ENCODE measurements at regions not wholly inside any gene's neighbourhood (a gene's known extent, or its start where the extent isn't known, plus 50 kb on each side); places are given as distances from the start of the nearest gene placed in this dataset.

DNA sequence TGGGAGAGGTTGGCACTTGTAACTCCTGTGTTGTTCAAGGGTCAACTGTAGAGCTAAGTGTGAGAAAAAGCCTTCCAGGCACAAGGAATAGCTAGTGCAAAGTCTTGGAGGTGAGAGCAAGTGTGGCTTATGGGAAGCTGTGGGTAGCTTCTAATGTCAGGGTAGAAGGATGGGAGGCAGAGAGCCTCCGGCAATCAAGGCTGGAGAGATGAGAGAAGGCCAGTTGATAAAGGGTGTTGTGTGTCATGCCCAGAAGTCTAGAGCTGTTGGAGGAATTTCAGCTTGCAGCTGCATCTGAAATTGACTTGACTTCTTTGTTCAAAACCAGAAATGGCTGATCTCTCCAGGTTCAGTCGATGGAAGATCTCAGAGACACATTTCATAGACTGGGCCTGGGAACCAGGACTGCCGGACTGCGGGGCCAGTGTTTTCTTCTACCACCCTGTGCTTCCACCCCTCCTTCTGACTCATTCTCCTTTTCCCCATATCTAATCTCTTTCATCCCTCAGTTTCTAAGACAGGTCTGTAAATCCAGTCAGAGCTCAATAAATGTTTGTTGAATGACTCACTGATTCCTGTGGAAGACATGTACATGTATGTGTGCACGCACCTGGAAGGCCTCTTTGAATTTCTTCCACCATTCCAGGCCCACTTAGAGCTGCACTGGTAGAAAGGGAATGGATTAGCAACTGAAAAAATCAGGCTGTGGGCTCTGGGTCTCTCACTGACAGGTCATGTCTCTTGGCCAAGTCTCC lies 67.8 kb upstream of the KLF4 start:
- no peak for DNase-seq
- H3K4me3 ChIP-seq = no peak overlapping the region
- H3K27ac ChIP-seq = no peak overlapping the region
- H3K9me3 ChIP-seq = no peaks in the 10 kb centered on the region
- no peaks in the 10 kb centered on the region for H3K4me1 ChIP-seq
- WGBS, 2 donors = 91% methylated on average over 5 of the region's 5 CpGs
- intact Hi-C loops (cut with DNase I) = no loop called here
- H3K36me3 ChIP-seq = no peaks in the 10 kb centered on the region
- no peaks in the 10 kb centered on the region for H3K27me3 ChIP-seq
- TF ChIP-seq POLR2A (IDR thresholded peaks at IDR 0.05) = no peak
- TF ChIP-seq, protein P1, sequence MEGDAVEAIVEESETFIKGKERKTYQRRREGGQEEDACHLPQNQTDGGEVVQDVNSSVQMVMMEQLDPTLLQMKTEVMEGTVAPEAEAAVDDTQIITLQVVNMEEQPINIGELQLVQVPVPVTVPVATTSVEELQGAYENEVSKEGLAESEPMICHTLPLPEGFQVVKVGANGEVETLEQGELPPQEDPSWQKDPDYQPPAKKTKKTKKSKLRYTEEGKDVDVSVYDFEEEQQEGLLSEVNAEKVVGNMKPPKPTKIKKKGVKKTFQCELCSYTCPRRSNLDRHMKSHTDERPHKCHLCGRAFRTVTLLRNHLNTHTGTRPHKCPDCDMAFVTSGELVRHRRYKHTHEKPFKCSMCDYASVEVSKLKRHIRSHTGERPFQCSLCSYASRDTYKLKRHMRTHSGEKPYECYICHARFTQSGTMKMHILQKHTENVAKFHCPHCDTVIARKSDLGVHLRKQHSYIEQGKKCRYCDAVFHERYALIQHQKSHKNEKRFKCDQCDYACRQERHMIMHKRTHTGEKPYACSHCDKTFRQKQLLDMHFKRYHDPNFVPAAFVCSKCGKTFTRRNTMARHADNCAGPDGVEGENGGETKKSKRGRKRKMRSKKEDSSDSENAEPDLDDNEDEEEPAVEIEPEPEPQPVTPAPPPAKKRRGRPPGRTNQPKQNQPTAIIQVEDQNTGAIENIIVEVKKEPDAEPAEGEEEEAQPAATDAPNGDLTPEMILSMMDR (IDR thresholded peaks at IDR 0.05) = no peak
- TF ChIP-seq EP300 (IDR thresholded peaks at IDR 0.05) = no peak
- TF ChIP-seq POLR2AphosphoS5 (IDR thresholded peaks at IDR 0.05) = no peak

DNA sequence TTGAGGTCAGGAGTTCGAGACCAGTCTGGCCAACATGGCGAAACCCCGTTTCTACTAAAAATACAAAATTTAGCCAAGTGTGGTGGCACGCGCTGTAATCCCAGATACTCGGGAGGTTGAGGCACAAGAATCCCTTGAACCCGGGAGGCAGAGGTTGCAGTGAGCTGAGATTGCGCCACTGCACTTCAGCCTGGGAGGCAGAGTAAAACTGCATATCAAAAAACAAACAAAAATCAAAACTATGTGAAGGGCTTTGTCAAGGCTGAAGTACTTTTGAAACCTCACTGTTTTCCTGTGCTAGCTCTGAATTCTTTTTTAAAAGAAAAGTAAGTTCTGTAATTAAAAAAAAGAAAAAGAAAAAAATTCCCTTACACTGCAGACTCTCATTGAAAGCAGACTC lies 65.1 kb upstream of the KLF4 start:
- no peak overlapping the region for H3K4me3 ChIP-seq
- H3K27me3 ChIP-seq = no peaks in the 10 kb centered on the region
- no peak overlapping the region for H3K27ac ChIP-seq
- TF ChIP-seq POLR2AphosphoS5 (IDR thresholded peaks at IDR 0.05) (no peak), EP300 (IDR thresholded peaks at IDR 0.05) (no peak), POLR2A (IDR thresholded peaks at IDR 0.05) (no peak)
- TF ChIP-seq, protein P1 (IDR thresholded peaks at IDR 0.05) = no peak
- no peak for DNase-seq
- H3K36me3 ChIP-seq = no peaks in the 10 kb centered on the region
- WGBS, 2 donors = 78 to 88% methylated on average over 8 of the region's 8 CpGs
- no peaks in the 10 kb centered on the region for H3K9me3 ChIP-seq
- no peaks in the 10 kb centered on the region for H3K4me1 ChIP-seq
- intact Hi-C loops (cut with DNase I) = no loop called here

DNA sequence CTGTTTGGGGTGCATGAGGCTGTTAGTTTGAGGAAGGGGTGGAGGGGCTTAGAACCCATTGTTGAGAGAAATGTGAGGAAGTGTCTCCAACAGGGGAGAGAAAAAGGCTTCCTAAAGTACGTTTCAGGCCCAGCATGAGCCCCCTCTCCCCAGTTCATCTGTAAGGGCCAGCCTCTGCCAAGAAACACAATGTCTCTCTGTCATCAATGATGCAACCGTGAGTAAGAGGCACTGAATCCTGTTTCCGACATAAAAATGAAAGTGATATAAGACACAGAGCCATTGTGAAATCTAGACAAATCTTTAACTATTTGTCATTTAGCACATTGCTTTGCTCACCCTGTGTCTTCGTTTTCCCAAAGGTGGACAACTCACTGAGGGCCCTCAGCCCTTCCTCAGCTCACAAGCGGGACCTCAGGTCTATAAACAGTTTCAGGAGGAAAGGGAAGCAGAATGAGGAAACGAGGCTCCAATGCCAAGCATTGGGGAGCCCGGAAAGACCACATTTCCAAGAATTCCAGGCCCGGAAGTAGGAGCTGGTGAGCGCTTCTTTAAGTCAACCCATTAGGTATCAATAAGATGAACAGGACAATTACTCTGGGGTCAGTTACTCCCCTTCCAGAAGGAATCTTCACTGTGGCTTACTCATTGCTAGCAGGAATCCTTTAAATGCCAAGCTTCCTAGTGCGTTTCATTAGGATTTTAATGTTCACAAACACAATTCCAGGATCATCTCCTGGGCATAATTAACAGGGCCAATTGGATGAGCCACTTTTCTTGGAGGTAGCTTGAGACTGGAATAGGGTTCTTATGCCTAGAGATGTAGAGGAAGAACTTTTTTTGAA lies 59.0 kb upstream of the KLF4 start:
- peak; percentile 77 for DNase-seq
- H3K27ac ChIP-seq = peak overlapping the region in 3 of 4 donors; percentile 6 to 70 (median 31)
- H3K9me3 ChIP-seq = no peaks in the 10 kb centered on the region
- no peaks in the 10 kb centered on the region for H3K36me3 ChIP-seq
- intact Hi-C loops (cut with DNase I) = no loop called here
- H3K27me3 ChIP-seq = no peaks in the 10 kb centered on the region
- TF ChIP-seq POLR2A (IDR thresholded peaks at IDR 0.05) (no peak), POLR2AphosphoS5 (IDR thresholded peaks at IDR 0.05) (peak; percentile 27 to 76 (median 48))
- WGBS, 2 donors = 69 to 75% methylated on average over 10 of the region's 10 CpGs
- no peak overlapping the region for H3K4me3 ChIP-seq
- H3K4me1 ChIP-seq = peaks cover 0 to 7% (median 4%) of the 10 kb centered on the region in 4 donors

DNA sequence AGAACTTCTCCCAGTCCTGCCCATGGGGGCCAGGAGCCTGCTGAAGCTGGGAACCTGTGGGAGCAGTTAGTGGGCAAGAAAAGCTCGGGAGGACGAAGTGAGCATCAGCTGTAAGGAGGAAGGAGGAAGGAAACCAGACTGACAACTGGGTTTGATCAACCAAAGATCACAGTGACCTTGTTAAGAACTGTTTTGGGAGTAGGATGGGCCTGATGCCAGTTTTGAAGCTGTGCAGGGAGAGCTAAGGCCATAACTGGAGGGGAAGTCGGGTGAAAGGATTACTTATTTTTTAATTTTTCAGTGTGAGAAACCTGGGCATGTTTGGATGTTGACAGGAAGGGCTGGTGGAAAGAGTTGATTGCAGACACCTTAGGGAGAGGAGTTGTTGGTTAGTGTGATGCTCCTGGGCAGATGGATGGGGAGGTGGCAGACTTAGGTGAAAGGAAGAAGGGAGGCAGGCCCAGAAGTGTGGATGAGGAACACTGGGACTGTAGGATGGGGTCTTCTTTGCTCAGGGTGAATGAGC lies 58.3 kb upstream of the KLF4 start:
- Histone ChIP-seq H3K4me1 (peaks cover 0 to 7% (median 4%) of the 10 kb centered on the region in 4 donors), H3K9me3 (no peaks in the 10 kb centered on the region), H3K27me3 (no peaks in the 10 kb centered on the region), H3K4me3 (no peak overlapping the region), H3K27ac (peak overlapping the region in 2 of 4 donors; percentile 6 to 70), H3K36me3 (no peaks in the 10 kb centered on the region)
- 59 to 61% methylated on average over 3 of the region's 3 CpGs for WGBS, 2 donors
- intact Hi-C loops (cut with DNase I) = no loop called here
- no peak for DNase-seq
- TF ChIP-seq, protein P1 (IDR thresholded peaks at IDR 0.05) = no peak
- TF ChIP-seq POLR2AphosphoS5 (IDR thresholded peaks at IDR 0.05) (no peak), EP300 (IDR thresholded peaks at IDR 0.05) (no peak), POLR2A (IDR thresholded peaks at IDR 0.05) (no peak)

DNA sequence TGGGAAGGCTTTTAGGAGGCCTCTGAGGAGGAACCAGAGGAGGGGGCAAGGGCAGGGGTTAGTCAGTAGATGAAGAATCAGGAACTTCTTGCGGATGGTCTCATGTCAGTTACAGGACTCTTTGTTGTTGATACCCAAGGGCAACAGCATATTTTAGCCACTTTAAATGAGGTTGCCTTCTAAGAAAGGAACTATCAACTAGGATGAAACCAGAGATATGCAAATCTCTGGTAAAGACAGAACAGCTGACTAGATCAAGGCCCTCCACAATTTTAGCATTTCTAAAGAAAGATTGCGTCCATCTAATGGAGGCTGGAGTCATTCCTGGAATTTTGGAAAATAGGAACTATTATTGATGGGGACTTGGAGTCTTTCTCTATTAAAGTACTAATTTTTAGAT lies 57.7 kb upstream of the KLF4 start:
- no peak overlapping the region for H3K27ac ChIP-seq

More for the DNA sequence above, 57.7 kb upstream of the KLF4 start:
- Histone ChIP-seq H3K36me3 (no peaks in the 10 kb centered on the region), H3K9me3 (no peaks in the 10 kb centered on the region), H3K4me3 (no peak overlapping the region), H3K4me1 (peaks cover 0 to 7% (median 4%) of the 10 kb centered on the region in 4 donors), H3K27me3 (no peaks in the 10 kb centered on the region)
- whole genome bisulfite sequencing, 2 donors = 94 to 95% methylated on average over 2 of the region's 2 CpGs
- intact Hi-C loops (cut with DNase I) = no loop called here
- DNase-seq = no peak
- no peak for TF ChIP-seq POLR2A (IDR thresholded peaks at IDR 0.05)
- TF ChIP-seq POLR2AphosphoS5 (IDR thresholded peaks at IDR 0.05) = no peak
- no peak for TF ChIP-seq EP300 (IDR thresholded peaks at IDR 0.05)
- TF ChIP-seq, protein P1 (IDR thresholded peaks at IDR 0.05) = no peak
